HUDEP-2 (cell line): ENCODE measurements at regions not wholly inside any gene's neighbourhood (a gene's known extent, or its start where the extent isn't known, plus 50 kb on each side); places are given as distances from the start of the nearest gene placed in this dataset.
A peak's percentile ranks its signal among the peaks of the same experiment; 100 is the strongest.

Source experiments
- DNase-seq, 76 experiments: peaks; one replicate each; lab custom pipeline; 2025; ENCODE audit not compliant: unreplicated experiment in 76 of 76; lab: John Stamatoyannopoulos, UW

DNA sequence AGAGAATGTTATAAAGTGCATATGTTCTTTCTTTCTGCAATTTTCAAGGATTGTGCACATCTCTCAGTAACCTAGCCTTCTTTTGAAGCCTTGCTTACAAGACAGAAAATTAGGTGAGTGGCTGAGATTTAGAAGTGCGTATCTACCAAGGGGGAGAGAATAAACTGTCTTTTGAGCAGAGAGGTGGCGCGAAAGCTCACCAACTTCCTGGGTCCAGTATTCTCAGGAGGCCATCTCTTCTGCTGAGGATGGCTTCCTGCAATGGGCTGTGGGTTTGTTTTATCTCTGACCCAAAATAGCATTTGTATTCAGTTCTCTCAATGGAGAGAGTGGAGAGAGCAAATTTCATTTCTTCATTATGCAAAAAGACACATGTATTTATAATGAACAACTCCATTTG is 75.4 kb upstream of the RPS23 start:
- no peak for DNase-seq

- no peak for DNase-seq
Observed at GRCh38 chr5:82352146-82352791, 74.1 kb upstream of the RPS23 start.

- peak in 16 of 76 experiments; percentile 1 to 46 (median 10) for DNase-seq
Observed at GRCh38 chr5:82351754-82352145, 73.6 kb upstream of the RPS23 start.

DNA sequence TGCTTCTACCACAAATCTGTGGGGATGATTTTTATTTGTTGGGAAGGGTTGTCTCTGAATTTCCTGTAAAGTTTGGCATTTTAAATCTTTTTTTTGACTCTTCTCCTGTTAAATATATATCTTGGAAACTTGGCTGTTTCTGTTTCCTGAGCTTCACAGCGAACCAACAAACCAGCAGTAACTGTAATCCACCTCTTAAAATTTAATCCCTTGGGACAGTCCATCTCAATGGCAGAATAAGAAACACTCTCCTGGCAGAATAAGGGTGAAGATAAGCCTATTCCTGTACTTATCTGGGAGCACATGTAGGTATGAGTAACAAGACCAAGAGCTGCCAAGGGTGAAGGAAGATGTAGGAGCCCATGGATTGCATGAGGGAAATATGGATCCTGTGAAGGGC is 73.1 kb upstream of the RPS23 start:
- no peak for DNase-seq

GRCh38 chr5:82349652-82350051 is 71.5 kb upstream of the RPS23 start:
- peak in 12 of 76 experiments; percentile 2 to 42 (median 7) for DNase-seq

- DNase-seq: no peak
Observed at GRCh38 chr5:82348784-82349425, 70.8 kb upstream of the RPS23 start.

- DNase-seq: no peak
Observed at GRCh38 chr5:82347201-82347865, 69.2 kb upstream of the RPS23 start.

GRCh38 chr5:82346399-82347165 is 68.4 kb upstream of the RPS23 start:
- DNase-seq: no peak

DNA sequence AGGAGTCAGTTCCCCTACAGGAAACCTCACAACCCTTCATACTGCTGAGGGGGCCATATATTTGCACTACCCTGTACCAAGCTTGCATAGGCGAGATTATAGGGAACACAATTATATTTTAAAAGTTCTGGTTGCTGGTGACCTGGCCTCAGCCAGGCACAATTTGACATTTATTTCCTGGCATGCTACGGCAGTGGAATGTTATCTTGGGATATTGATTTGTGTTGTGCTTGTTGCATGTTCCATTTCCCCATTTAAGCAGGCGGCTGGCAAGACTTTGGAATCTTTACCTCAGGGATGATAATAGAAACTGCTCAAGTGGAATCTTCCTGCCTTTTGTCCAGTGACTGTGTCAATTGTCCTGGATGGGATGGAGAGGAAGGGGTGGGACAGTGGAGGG is 67.0 kb upstream of the RPS23 start:
- no peak for DNase-seq

GRCh38 chr5:82341325-82341724 is 63.2 kb upstream of the RPS23 start:
- no peak for DNase-seq

DNA sequence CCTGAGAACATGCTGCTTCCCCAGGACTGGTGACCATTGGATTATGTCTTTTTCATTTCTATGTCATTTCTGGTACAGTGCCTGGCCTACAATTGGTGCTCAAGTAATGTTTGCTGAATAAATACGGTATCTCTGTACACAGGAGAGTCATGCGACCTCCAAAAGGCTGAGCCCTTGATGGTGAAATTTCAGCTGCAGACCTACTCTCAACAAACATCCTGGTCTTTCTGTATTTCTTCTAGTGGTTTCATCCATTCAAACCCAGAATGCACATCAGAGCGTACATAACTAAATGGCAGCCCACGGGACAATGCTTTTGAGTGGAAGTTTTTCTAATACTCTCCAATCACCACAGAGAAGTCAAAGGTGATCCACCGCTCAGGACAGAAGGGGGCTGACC is 62.6 kb upstream of the RPS23 start:
- DNase-seq: no peak

GRCh38 chr5:82339792-82340191 is 61.6 kb upstream of the RPS23 start:
- no peak for DNase-seq

DNA sequence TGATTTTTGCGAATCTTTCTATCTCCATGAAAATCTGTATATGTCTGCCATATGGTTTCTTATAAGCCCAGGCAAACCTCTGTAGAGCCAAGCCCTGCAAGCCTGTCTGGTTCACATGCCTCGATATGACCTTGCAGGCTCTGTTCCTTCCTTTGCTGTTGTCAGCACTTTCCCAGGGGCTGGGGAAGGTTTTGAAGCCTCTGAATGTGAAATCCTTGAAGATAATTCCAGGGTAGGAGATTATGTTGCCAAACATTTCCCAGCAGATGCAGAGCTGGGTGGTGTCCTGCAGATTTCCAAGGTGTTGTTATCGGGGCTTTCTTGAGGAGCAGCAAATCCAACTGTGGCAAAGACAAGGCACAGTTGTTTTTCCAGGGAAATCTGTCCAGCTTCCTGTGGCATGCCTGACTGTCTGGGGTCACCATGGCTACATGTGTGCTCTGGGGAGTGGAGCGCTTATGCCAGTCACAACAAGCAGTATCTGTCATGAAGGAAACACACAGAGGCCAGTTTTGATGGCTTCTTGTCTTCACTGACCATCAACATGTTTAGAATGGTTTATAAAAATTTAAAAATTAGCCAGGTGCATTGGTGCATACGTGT is 60.7 kb upstream of the RPS23 start:
- DNase-seq: no peak

DNA sequence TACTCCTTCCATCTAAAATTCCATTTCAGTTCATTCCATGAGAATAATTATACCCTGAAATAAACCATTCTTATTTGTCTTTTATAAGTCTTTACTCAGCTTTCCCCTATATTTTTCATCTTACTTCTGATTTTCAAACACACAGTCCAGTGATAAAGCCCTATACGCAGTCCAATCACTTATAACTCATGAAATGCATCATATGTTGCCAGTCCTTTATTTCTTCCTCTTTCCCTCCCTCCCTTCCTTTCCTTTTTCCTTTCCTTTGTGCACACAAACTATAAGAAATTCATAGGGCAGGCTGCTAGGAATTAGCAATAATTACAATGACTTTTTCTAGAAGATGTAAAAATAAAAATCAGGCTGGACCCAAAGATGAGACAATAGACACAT is 58.8 kb upstream of the RPS23 start:
- DNase-seq: no peak

- no peak for DNase-seq
Observed at GRCh38 chr5:82336226-82336958, 58.2 kb upstream of the RPS23 start.

- DNase-seq: no peak
Observed at GRCh38 chr5:82335806-82336205, 57.7 kb upstream of the RPS23 start.

- no peak for DNase-seq
Observed at GRCh38 chr5:82334856-82335255, 56.7 kb upstream of the RPS23 start.

DNA sequence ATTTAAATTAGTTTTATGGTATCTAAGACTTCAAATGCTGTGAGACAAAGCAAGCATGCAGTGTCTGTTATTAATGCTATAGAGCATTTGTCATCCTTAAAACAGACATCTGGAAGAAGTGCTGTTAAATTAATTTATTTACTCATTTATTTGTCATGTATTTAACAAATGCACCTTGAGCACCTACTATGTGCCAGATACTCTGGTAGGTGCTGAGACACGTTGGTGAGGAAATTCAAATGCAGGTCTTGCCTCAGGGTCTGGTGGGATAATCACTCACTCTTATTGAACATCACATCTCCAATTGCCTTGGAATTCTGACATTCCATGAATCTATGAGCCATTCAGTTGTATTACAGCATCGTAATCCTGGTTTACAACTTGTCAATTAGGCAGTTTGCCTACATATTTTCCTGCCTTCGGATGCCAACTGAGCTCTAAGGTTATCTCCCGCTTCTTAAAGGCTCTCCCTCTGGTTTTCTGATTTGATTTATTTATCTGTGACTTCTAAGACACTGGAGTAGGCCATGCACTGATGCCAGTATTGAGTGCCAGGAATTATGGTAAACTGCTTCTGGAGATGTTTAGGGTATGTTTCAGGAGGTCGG is 56.0 kb upstream of the RPS23 start:
- DNase-seq: no peak

- no peak for DNase-seq
Observed at GRCh38 chr5:82332886-82333615, 54.9 kb upstream of the RPS23 start.
